DND-41 (cell line): ENCODE measurements at regions not wholly inside any gene's neighbourhood (a gene's known extent, or its start where the extent isn't known, plus 50 kb on each side); places are given as distances from the start of the nearest gene placed in this dataset.

Experiments used
- CTCF ChIP-seq: IDR thresholded peaks from 2 replicates; pipeline ENCODE4 v1.5.1; 2012; ENCODE audit warnings: borderline replicate concordance, low read length, moderate library complexity, mild to moderate bottlenecking; ENCODE audit not compliant: poor library complexity, severe bottlenecking; ENCODE audit errors: extremely low read depth
- EZH2 ChIP-seq: IDR thresholded peaks from 3 replicates; pipeline ENCODE4 v1.6.1; 2012; ENCODE audit warnings: borderline replicate concordance, low read depth, mild to moderate bottlenecking, moderate library complexity, low read length, inconsistent platforms; ENCODE audit not compliant: severe bottlenecking

DNA sequence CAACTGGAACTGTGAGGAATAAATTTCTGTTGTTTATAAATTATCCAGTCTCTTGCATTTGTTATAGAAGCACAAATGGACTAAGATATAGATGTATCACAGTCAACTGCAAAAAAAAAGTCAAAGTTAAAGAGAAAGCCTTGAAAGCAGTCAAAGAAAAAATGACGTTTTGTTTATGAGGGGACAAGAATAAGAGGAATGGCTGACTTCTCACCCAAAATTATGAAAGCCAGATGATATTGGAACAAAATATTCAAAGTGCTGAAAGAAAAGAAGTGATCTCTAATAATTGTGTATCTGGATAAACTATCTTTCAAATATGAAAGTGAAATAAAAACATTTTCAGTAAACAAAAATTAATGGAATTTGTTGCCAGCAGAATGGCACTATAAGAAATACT is 171.8 kb upstream of the IGF1R start:
- TF ChIP-seq CTCF (no peak), EZH2 (no peak)
